ENCODE measurements at regions not wholly inside any gene's neighbourhood (a gene's known extent, or its start where the extent isn't known, plus 50 kb on each side); places are given as distances from the start of the nearest gene placed in this dataset.

DNA sequence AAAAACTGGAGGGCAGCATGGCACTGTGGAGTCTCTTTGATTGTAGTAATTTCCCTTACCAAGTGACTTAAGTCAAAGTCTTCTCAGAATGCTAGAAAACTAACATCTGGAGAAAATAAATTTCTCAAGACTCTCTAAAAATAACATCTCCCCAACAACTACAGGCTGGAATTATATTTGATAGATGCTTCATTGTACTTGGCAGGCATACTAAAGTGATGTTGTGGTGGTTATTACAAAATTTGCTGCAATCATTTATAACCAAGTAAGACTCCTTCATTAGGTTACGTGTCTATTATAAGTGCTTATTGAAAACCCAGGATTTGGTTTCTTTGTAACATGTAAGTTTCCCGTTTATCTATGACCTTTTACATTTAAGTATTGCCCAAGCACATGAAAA is 132.9 kb upstream of the NRIP1 start:
- DNase-seq: no peak
- no peaks in the 10 kb centered on the region for H3K36me3 Mint-ChIP-seq
- no peak overlapping the region for H3K9ac ChIP-seq (ENCODE audit: insufficient read depth, low read length, poor library complexity, severe bottlenecking)
- H3K4me1 ChIP-seq (ENCODE audit: control insufficient read depth in 1 of 2, insufficient read depth in 2 of 2, low read length in 2 of 2): no peaks in the 10 kb centered on the region
- no peak overlapping the region for H3K27ac Mint-ChIP-seq
- no peaks in the 10 kb centered on the region for H3K4me1 Mint-ChIP-seq
- no peaks in the 10 kb centered on the region for H3K27me3 Mint-ChIP-seq (ENCODE audit: low read depth in 3 of 3)
- H3K4me2 ChIP-seq (replicated peaks; ENCODE audit: extremely low read depth, low read length, poor library complexity, severe bottlenecking): no peak overlapping the region
- no peaks in the 10 kb centered on the region for H3K9me3 ChIP-seq (replicated peaks in 1 of 2; ENCODE audit: control insufficient read depth in 1 of 2, insufficient read depth in 1 of 2, low read length in 2 of 2)
- intact Hi-C loops (cut with micrococcal nuclease): no loop called here
- no peaks in the 10 kb centered on the region for H3K27me3 ChIP-seq (ENCODE audit: control insufficient read depth in 2 of 2, insufficient read depth in 2 of 2, low read length in 2 of 2)
- H3K27ac ChIP-seq (ENCODE audit: low read depth in 1 of 2, low read length in 2 of 2): no peak overlapping the region
- H3K4me3 Mint-ChIP-seq: no peak overlapping the region
- no peak overlapping the region for H2AFZ ChIP-seq (ENCODE audit: insufficient read depth, low read depth, low read length, poor library complexity, severe bottlenecking)
- TF ChIP-seq, protein P1, sequence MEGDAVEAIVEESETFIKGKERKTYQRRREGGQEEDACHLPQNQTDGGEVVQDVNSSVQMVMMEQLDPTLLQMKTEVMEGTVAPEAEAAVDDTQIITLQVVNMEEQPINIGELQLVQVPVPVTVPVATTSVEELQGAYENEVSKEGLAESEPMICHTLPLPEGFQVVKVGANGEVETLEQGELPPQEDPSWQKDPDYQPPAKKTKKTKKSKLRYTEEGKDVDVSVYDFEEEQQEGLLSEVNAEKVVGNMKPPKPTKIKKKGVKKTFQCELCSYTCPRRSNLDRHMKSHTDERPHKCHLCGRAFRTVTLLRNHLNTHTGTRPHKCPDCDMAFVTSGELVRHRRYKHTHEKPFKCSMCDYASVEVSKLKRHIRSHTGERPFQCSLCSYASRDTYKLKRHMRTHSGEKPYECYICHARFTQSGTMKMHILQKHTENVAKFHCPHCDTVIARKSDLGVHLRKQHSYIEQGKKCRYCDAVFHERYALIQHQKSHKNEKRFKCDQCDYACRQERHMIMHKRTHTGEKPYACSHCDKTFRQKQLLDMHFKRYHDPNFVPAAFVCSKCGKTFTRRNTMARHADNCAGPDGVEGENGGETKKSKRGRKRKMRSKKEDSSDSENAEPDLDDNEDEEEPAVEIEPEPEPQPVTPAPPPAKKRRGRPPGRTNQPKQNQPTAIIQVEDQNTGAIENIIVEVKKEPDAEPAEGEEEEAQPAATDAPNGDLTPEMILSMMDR (IDR thresholded peaks at IDR 0.05): no peak
- no peaks in the 10 kb centered on the region for H3K79me2 ChIP-seq (ENCODE audit: insufficient read depth, low read length)
- H4K20me1 ChIP-seq (ENCODE audit: insufficient read depth, low read length): no peaks in the 10 kb centered on the region
- peaks cover 0 to 2% (median 0%) of the 10 kb centered on the region in 7 donors for H3K9me3 Mint-ChIP-seq
- H3K36me3 ChIP-seq (replicated peaks in 1 of 2; ENCODE audit: control insufficient read depth in 1 of 2, insufficient read depth in 2 of 2, low read length in 2 of 2): no peaks in the 10 kb centered on the region
- no CpG with 5 or more reads among the region's 2 CpGs for WGBS (ENCODE audit: insufficient coverage)
- no peak overlapping the region for H3K4me3 ChIP-seq (replicated peaks in 1 of 3; ENCODE audit: low read depth in 2 of 3, low read length in 3 of 3)

DNA sequence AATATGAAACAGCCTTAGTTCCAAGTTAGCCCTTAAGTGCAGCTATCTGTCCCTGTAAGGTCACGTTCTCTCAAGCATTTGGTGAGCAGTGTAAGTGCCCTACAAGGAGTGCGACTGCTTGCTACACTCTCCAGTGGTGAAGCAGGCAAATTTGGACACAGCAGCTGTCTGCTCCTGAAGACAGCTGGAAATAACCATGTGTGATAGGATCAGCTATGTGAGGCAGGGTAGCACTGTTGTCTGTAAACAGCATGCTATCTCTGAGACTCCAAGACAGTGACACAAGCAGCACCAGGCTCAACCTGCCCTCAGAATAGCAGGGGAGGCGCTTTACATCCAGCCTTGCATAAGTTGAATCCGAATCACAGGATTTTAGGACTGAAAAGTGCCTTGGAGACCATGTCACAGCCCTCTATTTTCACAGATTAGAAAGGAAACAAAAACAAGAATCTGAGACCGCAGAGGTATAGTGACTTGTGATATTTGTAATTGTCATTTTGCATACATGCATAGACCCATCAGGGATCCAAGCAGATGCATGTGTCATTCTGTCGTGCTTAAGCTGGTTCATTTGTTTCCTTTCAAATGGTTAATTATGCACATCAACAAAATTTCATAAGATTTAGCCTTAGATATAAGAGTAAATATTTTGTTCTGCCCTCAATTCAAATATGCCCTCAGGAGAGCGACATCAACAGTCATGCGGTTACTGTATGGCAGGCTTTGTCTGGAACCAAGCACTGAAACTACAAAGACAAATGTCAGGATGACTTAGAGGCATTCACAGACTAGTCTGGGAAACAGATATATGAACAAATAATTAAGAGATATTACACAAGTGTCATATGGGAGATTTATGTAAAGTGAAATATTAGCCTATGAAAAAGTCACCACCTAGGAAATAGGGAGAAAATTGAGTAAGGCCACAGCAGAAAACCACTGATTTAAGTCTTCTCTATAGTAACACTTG is 134.9 kb upstream of the NRIP1 start:
- H3K4me1 ChIP-seq (ENCODE audit: control insufficient read depth in 1 of 2, insufficient read depth in 2 of 2, low read length in 2 of 2): peaks cover 8 to 11% of the 10 kb centered on the region in 2 donors
- Mint-ChIP-seq H3K9me3 (peaks cover 0 to 2% (median 0%) of the 10 kb centered on the region in 7 donors), H3K4me1 (peaks cover 10% of the 10 kb centered on the region), H3K36me3 (no peaks in the 10 kb centered on the region), H3K4me3 (no peak overlapping the region), H3K27me3 (ENCODE audit: low read depth in 3 of 3) (no peaks in the 10 kb centered on the region), H3K27ac (no peak overlapping the region)
- H4K20me1 ChIP-seq (ENCODE audit: insufficient read depth, low read length): no peaks in the 10 kb centered on the region
- intact Hi-C loops (cut with micrococcal nuclease): loop anchor here in 1 of 2 donors (10.0 kb wide), 1 partner anchor 485 kb away; no protein-coding TSS in a partner anchor
- DNase-seq: no peak
- TF ChIP-seq, protein P1 (IDR thresholded peaks at IDR 0.05): no peak
- H3K9me3 ChIP-seq (replicated peaks in 1 of 2; ENCODE audit: control insufficient read depth in 1 of 2, insufficient read depth in 1 of 2, low read length in 2 of 2): no peaks in the 10 kb centered on the region
- H2AFZ ChIP-seq (ENCODE audit: insufficient read depth, low read depth, low read length, poor library complexity, severe bottlenecking): no peak overlapping the region
- 96% methylated on average over 4 of the region's 8 CpGs for WGBS (ENCODE audit: insufficient coverage)
- no peak overlapping the region for H3K27ac ChIP-seq (ENCODE audit: low read depth in 1 of 2, low read length in 2 of 2)
- H3K79me2 ChIP-seq (ENCODE audit: insufficient read depth, low read length): no peaks in the 10 kb centered on the region
- no peaks in the 10 kb centered on the region for H3K36me3 ChIP-seq (replicated peaks in 1 of 2; ENCODE audit: control insufficient read depth in 1 of 2, insufficient read depth in 2 of 2, low read length in 2 of 2)
- H3K4me2 ChIP-seq (replicated peaks; ENCODE audit: extremely low read depth, low read length, poor library complexity, severe bottlenecking): no peak overlapping the region
- H3K9ac ChIP-seq (ENCODE audit: insufficient read depth, low read length, poor library complexity, severe bottlenecking): no peak overlapping the region
- no peaks in the 10 kb centered on the region for H3K27me3 ChIP-seq (ENCODE audit: control insufficient read depth in 2 of 2, insufficient read depth in 2 of 2, low read length in 2 of 2)
- no peak overlapping the region for H3K4me3 ChIP-seq (replicated peaks in 1 of 3; ENCODE audit: low read depth in 2 of 3, low read length in 3 of 3)

Data from CD14-positive monocyte (primary cell).